ENCODE measurements at regions not wholly inside any gene's neighbourhood (a gene's known extent, or its start where the extent isn't known, plus 50 kb on each side); places are given as distances from the start of the nearest gene placed in this dataset.

GRCh38 chr10:123415523-123415922 lies 250.6 kb upstream of the GPR26 start:
- no peak for DNase-seq (ENCODE audit: low spot score)
- in situ Hi-C loops (cut with MboI; ENCODE audit: low pct_unique_long_range_greater_than_20kb, low sequenced_read_pairs, unreplicated experiment): no loop called here
- no peak for TF ChIP-seq CTCF (IDR thresholded peaks at IDR 0.05; ENCODE audit: extremely low read depth, insufficient read depth, missing control alignments)

- TF ChIP-seq CTCF (IDR thresholded peaks at IDR 0.05; ENCODE audit: extremely low read depth, insufficient read depth, missing control alignments): no peak
- DNase-seq (ENCODE audit: low spot score): no peak
- in situ Hi-C loops (cut with MboI; ENCODE audit: low pct_unique_long_range_greater_than_20kb, low sequenced_read_pairs, unreplicated experiment): no loop called here
These were observed 248.7 kb upstream of the GPR26 start for GRCh38 chr10:123417414-123417813.

- no peak for TF ChIP-seq CTCF (IDR thresholded peaks at IDR 0.05; ENCODE audit: extremely low read depth, insufficient read depth, missing control alignments)
- DNase-seq (ENCODE audit: low spot score): no peak
- in situ Hi-C loops (cut with MboI; ENCODE audit: low pct_unique_long_range_greater_than_20kb, low sequenced_read_pairs, unreplicated experiment): no loop called here
These were observed 244.7 kb upstream of the GPR26 start for GRCh38 chr10:123421461-123421860.

GRCh38 chr10:123422261-123422660 lies 243.9 kb upstream of the GPR26 start:
- no peak for TF ChIP-seq CTCF (IDR thresholded peaks at IDR 0.05; ENCODE audit: extremely low read depth, insufficient read depth, missing control alignments)
- in situ Hi-C loops (cut with MboI; ENCODE audit: low pct_unique_long_range_greater_than_20kb, low sequenced_read_pairs, unreplicated experiment): no loop called here
- no peak for DNase-seq (ENCODE audit: low spot score)

- no peak for TF ChIP-seq CTCF (IDR thresholded peaks at IDR 0.05; ENCODE audit: extremely low read depth, insufficient read depth, missing control alignments)
- no peak for DNase-seq (ENCODE audit: low spot score)
- in situ Hi-C loops (cut with MboI; ENCODE audit: low pct_unique_long_range_greater_than_20kb, low sequenced_read_pairs, unreplicated experiment): no loop called here
These were observed 241.6 kb upstream of the GPR26 start for GRCh38 chr10:123424537-123424936.

- TF ChIP-seq CTCF (IDR thresholded peaks at IDR 0.05; ENCODE audit: extremely low read depth, insufficient read depth, missing control alignments): no peak
- in situ Hi-C loops (cut with MboI; ENCODE audit: low pct_unique_long_range_greater_than_20kb, low sequenced_read_pairs, unreplicated experiment): no loop called here
- no peak for DNase-seq (ENCODE audit: low spot score)
These were observed 240.5 kb upstream of the GPR26 start for GRCh38 chr10:123425680-123426079.
